ENCODE measurements at regions not wholly inside any gene's neighbourhood (a gene's known extent, or its start where the extent isn't known, plus 50 kb on each side); places are given as distances from the start of the nearest gene placed in this dataset.

- TF ChIP-seq TSHZ2 (CRISPR knock-in tag; IDR thresholded peaks at IDR 0.05) (no peak), BACH2 (CRISPR knock-in tag; IDR thresholded peaks at IDR 0.05; ENCODE audit: borderline replicate concordance) (no peak)
These were observed 994.5 kb downstream of the C4orf33 start (continued) for GRCh38 chr4:130090427-130090826.

GRCh38 chr4:130092187-130093015, 996.4 kb downstream of the C4orf33 start:
- no peak for ATAC-seq
- TF ChIP-seq GLIS3 (CRISPR knock-in tag; IDR thresholded peaks at IDR 0.05) (no peak), ARNTL (CRISPR knock-in tag; IDR thresholded peaks at IDR 0.05; ENCODE audit: borderline replicate concordance, low read depth) (no peak), TOX (CRISPR knock-in tag; IDR thresholded peaks at IDR 0.05; ENCODE audit: borderline replicate concordance) (no peak), POU6F1 (CRISPR knock-in tag; IDR thresholded peaks at IDR 0.05; ENCODE audit: borderline replicate concordance, low read depth) (no peak), ISL1 (CRISPR knock-in tag; IDR thresholded peaks at IDR 0.05) (no peak), ZNF70 (CRISPR knock-in tag; IDR thresholded peaks at IDR 0.05) (no peak), ZC3H10 (CRISPR knock-in tag; IDR thresholded peaks at IDR 0.05) (no peak), SNAI2 (CRISPR knock-in tag; IDR thresholded peaks at IDR 0.05) (no peak), ZNF8 (CRISPR knock-in tag; IDR thresholded peaks at IDR 0.05) (no peak)

- TF ChIP-seq ESRRG (CRISPR knock-in tag; IDR thresholded peaks at IDR 0.05) (no peak), GLIS3 (CRISPR knock-in tag; IDR thresholded peaks at IDR 0.05) (no peak), OSR1 (CRISPR knock-in tag; IDR thresholded peaks at IDR 0.05) (no peak), TCF4 (CRISPR knock-in tag; IDR thresholded peaks at IDR 0.05; ENCODE audit: borderline replicate concordance) (no peak), ZNF8 (CRISPR knock-in tag; IDR thresholded peaks at IDR 0.05) (no peak), ZFP30 (CRISPR knock-in tag; IDR thresholded peaks at IDR 0.05) (no peak), CREB5 (CRISPR knock-in tag; IDR thresholded peaks at IDR 0.05; ENCODE audit: low read depth) (no peak), RARB (CRISPR knock-in tag; IDR thresholded peaks at IDR 0.05) (no peak), PPARA (CRISPR knock-in tag; IDR thresholded peaks at IDR 0.05; ENCODE audit: borderline replicate concordance) (no peak), ZFP3 (CRISPR knock-in tag; IDR thresholded peaks at IDR 0.05) (no peak), ZC3H10 (CRISPR knock-in tag; IDR thresholded peaks at IDR 0.05) (no peak)
- no peak for ATAC-seq
These were observed 1003.2 kb downstream of the C4orf33 start for GRCh38 chr4:130099105-130099504.

GRCh38 chr4:130110189-130110588, 1014.2 kb downstream of the C4orf33 start:
- no peak for ATAC-seq
- no peak for TF ChIP-seq TOX (CRISPR knock-in tag; IDR thresholded peaks at IDR 0.05; ENCODE audit: borderline replicate concordance)

GRCh38 chr4:130110770-130111169, 1014.8 kb downstream of the C4orf33 start:
- TF ChIP-seq TSHZ2 (CRISPR knock-in tag; IDR thresholded peaks at IDR 0.05) (no peak), ZC3H10 (CRISPR knock-in tag; IDR thresholded peaks at IDR 0.05) (no peak), ZNF8 (CRISPR knock-in tag; IDR thresholded peaks at IDR 0.05) (no peak), RARB (CRISPR knock-in tag; IDR thresholded peaks at IDR 0.05) (no peak), CSDC2 (CRISPR knock-in tag; IDR thresholded peaks at IDR 0.05) (no peak), ARNTL (CRISPR knock-in tag; IDR thresholded peaks at IDR 0.05; ENCODE audit: borderline replicate concordance, low read depth) (no peak), CREB5 (CRISPR knock-in tag; IDR thresholded peaks at IDR 0.05; ENCODE audit: low read depth) (no peak)
- no peak for ATAC-seq
